ENCODE measurements at regions not wholly inside any gene's neighbourhood (a gene's known extent, or its start where the extent isn't known, plus 50 kb on each side); places are given as distances from the start of the nearest gene placed in this dataset.

DNA sequence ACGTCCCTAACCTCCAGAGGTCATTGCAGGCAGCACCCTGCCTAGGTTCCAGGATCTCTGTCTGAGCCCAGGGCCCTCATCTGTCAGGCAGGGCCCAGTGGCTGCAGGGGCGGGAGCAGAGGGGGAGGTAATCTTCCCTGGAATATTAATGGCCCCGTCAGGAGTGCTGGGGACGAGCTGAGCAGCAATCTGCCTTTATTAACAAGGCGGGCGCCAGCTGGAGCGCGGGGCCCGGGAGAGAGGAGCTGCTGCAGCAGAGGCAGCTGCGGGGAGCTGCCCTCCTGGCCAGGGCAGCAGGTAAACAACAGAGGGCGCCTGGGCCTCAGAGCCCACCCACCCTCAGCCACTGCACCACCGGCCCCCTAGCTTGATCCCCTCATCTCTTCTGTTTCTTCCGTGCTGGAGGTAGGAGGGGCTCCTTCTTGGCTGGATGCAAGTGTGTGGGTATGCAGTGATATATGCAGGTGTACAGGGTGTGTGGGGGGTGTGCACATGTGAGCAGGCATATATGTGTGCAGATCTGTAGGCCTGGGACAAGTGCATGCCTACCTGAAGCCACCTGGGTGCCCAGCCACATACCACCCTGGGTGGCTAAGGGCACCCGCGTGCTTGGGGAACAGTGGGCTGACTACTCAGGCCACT lies 131.8 kb upstream of the MLN start:
- DNase-seq (no peak), ATAC-seq (ENCODE audit: insufficient read depth, low read depth) (no peak)

DNA sequence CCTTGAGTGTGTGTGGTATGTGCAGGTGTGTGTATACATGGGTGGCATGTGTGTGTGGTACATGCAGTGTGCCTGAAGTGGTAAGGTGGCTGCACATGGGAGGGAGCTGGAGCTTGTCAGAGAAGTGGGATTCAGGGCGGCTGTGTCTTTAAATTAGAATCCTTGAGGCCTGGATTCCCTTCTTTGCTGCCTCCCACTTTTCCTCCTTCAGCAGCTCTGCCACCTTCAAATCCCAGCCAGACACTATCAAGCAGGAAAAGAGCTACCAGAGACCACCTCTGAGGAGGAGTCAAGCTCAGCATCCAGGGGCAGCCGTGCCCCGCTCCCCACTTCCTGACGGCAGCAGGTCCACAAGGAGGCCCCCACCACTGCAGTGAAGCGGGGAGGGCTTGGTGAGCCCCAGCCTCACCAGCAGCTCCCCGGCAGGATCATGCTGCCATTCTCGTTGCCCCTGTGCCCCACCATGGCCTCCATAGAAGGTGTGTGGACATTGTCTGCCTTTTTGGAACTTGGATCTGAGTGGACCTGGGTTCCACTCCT lies 131.0 kb upstream of the MLN start:
- Histone ChIP-seq H3K9me3 (ENCODE audit: insufficient read depth, low read length, severe bottlenecking) (no peaks in the 10 kb centered on the region), H2AFZ (ENCODE audit: low read depth, low read length) (no peak overlapping the region), H3K4me3 (ENCODE audit: low read depth in 1 of 2, low read length in 2 of 2) (no peak overlapping the region), H3K4me1 (ENCODE audit: insufficient read depth, low read length) (no peaks in the 10 kb centered on the region), H3K27me3 (ENCODE audit: insufficient read depth, low read length, poor library complexity) (no peaks in the 10 kb centered on the region), H4K20me1 (ENCODE audit: insufficient read depth, low read length) (0 out of 2 replicates have a peak, but pooled peaks cover 6% of the 10 kb centered on the region), H3K79me2 (ENCODE audit: insufficient read depth, low read length) (no peaks in the 10 kb centered on the region), H3K36me3 (ENCODE audit: insufficient read depth, low read length) (no peaks in the 10 kb centered on the region), H3K9ac (ENCODE audit: low read depth, low read length) (no peak overlapping the region), H3K27ac (ENCODE audit: low read length) (no peak overlapping the region), H3K4me2 (ENCODE audit: insufficient read depth, low read length) (no peak overlapping the region)
- no peak for DNase-seq
- ATAC-seq (ENCODE audit: insufficient read depth, low read depth) = no peak
- no peak for TF ChIP-seq EZH2 (IDR thresholded peaks at IDR 0.05; ENCODE audit: borderline replicate concordance, low read depth, low read length, severe bottlenecking)
- TF ChIP-seq, protein P1, sequence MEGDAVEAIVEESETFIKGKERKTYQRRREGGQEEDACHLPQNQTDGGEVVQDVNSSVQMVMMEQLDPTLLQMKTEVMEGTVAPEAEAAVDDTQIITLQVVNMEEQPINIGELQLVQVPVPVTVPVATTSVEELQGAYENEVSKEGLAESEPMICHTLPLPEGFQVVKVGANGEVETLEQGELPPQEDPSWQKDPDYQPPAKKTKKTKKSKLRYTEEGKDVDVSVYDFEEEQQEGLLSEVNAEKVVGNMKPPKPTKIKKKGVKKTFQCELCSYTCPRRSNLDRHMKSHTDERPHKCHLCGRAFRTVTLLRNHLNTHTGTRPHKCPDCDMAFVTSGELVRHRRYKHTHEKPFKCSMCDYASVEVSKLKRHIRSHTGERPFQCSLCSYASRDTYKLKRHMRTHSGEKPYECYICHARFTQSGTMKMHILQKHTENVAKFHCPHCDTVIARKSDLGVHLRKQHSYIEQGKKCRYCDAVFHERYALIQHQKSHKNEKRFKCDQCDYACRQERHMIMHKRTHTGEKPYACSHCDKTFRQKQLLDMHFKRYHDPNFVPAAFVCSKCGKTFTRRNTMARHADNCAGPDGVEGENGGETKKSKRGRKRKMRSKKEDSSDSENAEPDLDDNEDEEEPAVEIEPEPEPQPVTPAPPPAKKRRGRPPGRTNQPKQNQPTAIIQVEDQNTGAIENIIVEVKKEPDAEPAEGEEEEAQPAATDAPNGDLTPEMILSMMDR (IDR thresholded peaks at IDR 0.05; ENCODE audit: borderline replicate concordance, extremely low read depth, low read length, poor library complexity, severe bottlenecking) = no peak

More for the DNA sequence above, 131.8 kb upstream of the MLN start:
- no peaks in the 10 kb centered on the region for H3K4me1 ChIP-seq (ENCODE audit: insufficient read depth, low read length)
- H4K20me1 ChIP-seq (ENCODE audit: insufficient read depth, low read length) = 0 out of 2 replicates have a peak, but pooled peaks cover 6% of the 10 kb centered on the region
- H3K4me3 ChIP-seq (ENCODE audit: low read depth in 1 of 2, low read length in 2 of 2) = no peak overlapping the region
- H3K4me2 ChIP-seq (ENCODE audit: insufficient read depth, low read length) = no peak overlapping the region
- H3K27ac ChIP-seq (ENCODE audit: low read length) = no peak overlapping the region
- TF ChIP-seq, protein P1 (IDR thresholded peaks at IDR 0.05; ENCODE audit: borderline replicate concordance, extremely low read depth, low read length, poor library complexity, severe bottlenecking) = no peak
- TF ChIP-seq EZH2 (IDR thresholded peaks at IDR 0.05; ENCODE audit: borderline replicate concordance, low read depth, low read length, severe bottlenecking) = no peak
- H3K79me2 ChIP-seq (ENCODE audit: insufficient read depth, low read length) = no peaks in the 10 kb centered on the region
- H3K27me3 ChIP-seq (ENCODE audit: insufficient read depth, low read length, poor library complexity) = no peaks in the 10 kb centered on the region
- no peak overlapping the region for H2AFZ ChIP-seq (ENCODE audit: low read depth, low read length)
- no peaks in the 10 kb centered on the region for H3K9me3 ChIP-seq (ENCODE audit: insufficient read depth, low read length, severe bottlenecking)
- H3K9ac ChIP-seq (ENCODE audit: low read depth, low read length) = no peak overlapping the region
- H3K36me3 ChIP-seq (ENCODE audit: insufficient read depth, low read length) = no peaks in the 10 kb centered on the region

DNA sequence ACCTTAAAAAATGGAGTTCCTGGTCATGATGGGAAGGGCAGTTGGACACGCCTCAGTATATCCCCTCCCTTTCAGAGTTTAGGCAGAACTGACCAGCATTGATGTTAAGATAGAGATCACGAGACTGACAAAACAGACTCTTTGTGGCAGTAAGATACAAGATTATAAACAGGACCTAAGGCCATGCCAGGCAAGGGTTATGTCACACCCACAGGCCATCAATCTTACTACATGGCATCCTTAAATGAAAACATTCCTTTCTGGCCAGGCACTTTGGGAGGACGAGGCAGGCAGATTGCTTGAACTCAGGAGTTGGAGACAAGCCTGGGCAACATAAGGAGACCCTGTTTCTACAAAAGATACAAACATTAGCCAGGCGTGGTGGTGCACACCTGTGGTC lies 129.3 kb upstream of the MLN start:
- Histone ChIP-seq H3K9me3 (ENCODE audit: insufficient read depth, low read length, severe bottlenecking) (no peaks in the 10 kb centered on the region), H3K79me2 (ENCODE audit: insufficient read depth, low read length) (no peaks in the 10 kb centered on the region), H3K27ac (ENCODE audit: low read length) (no peak overlapping the region), H3K4me2 (ENCODE audit: insufficient read depth, low read length) (no peak overlapping the region), H3K27me3 (ENCODE audit: insufficient read depth, low read length, poor library complexity) (no peaks in the 10 kb centered on the region), H3K9ac (ENCODE audit: low read depth, low read length) (no peak overlapping the region), H2AFZ (ENCODE audit: low read depth, low read length) (no peak overlapping the region), H3K4me3 (ENCODE audit: low read depth in 1 of 2, low read length in 2 of 2) (no peak overlapping the region), H3K4me1 (ENCODE audit: insufficient read depth, low read length) (no peaks in the 10 kb centered on the region), H3K36me3 (ENCODE audit: insufficient read depth, low read length) (no peaks in the 10 kb centered on the region), H4K20me1 (ENCODE audit: insufficient read depth, low read length) (0 out of 2 replicates have a peak, but pooled peaks cover 6% of the 10 kb centered on the region)
- ATAC-seq (ENCODE audit: insufficient read depth, low read depth) (no peak), DNase-seq (no peak)
- TF ChIP-seq EZH2 (IDR thresholded peaks at IDR 0.05; ENCODE audit: borderline replicate concordance, low read depth, low read length, severe bottlenecking) = no peak
- TF ChIP-seq, protein P1 (IDR thresholded peaks at IDR 0.05; ENCODE audit: borderline replicate concordance, extremely low read depth, low read length, poor library complexity, severe bottlenecking) = no peak

Measured in DND-41 (cell line).